Putamen (tissue), 1 donor: ENCODE measurements at regions not wholly inside any gene's neighbourhood (a gene's known extent, or its start where the extent isn't known, plus 50 kb on each side); places are given as distances from the start of the nearest gene placed in this dataset.
"Not testable (repeated sequence)": the region's sequence is repeated elsewhere in the genome, so short reads cannot be mapped to it uniquely, and the experiment has no call there.

ENCODE experiments used
- DNase-seq: peaks from one replicate; pipeline ENCODE4 v3.0.0-alpha.2; 2016; ENCODE audit warnings: low spot score

DNA sequence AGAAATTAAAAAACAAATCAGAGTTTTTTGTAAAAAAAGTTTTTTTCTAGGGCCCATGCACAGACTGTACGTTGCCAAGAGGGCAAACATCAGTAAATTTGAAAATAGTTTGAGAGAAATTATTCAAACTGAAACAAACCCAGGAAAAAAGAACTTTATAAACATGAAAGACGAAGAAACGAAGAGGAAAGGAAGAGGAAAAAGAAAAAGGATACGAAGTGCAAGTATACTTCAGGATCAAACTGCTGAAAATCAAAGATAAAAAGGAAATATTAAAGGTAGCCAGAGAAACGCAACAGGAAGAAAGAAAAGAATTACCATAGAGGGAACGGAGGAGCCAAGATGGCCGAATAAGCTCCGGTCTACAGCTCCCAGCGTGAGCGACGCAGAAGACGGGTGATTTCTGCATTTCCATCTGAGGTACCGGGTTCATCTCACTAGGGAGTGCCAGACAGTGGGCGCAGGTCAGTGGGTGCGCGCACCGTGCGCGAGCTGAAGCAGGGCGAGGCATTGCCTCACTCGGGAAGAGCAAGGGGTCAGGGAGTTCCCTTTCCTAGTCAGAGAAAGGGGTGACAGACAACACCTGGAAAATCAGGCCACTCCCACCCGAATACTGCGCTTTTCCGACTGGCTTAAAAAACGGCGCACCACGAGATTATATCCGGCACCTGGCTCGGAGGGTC, 94.4 kb upstream of the GAS1 start:
- DNase-seq, result not testable (repeated sequence)

- not testable (repeated sequence) for DNase-seq
Observed at GRCh38 chr9:87049929-87050608, 102.8 kb upstream of the GAS1 start.

- DNase-seq, result no peak
Observed at GRCh38 chr9:87054999-87055686, 107.8 kb upstream of the GAS1 start.

- no peak for DNase-seq
Observed at GRCh38 chr9:87059772-87060171, 112.5 kb upstream of the GAS1 start.

GRCh38 chr9:87062746-87063145, 115.4 kb upstream of the GAS1 start:
- no peak for DNase-seq

- DNase-seq, result no peak
Observed at GRCh38 chr9:87063246-87063645, 115.9 kb upstream of the GAS1 start.

DNA sequence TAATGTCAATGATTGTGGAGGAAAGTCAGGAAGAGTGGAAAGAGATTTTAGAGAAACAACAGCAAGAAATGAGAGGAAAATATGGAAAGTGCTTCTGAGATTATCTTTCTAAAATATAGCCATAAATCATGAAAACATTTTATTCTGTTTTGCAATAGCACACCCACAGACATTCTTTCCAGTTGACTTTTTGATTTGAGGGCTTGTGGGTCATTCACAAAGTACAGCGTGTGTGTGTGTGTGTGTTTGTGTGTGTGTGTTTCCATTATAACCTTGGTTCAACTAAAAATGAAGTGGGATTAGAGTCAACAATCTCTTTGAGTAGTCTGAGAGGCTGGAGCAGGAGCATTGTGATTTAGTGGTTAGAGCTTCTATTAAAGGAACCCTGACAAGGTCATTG, 116.6 kb upstream of the GAS1 start:
- DNase-seq, result no peak

DNA sequence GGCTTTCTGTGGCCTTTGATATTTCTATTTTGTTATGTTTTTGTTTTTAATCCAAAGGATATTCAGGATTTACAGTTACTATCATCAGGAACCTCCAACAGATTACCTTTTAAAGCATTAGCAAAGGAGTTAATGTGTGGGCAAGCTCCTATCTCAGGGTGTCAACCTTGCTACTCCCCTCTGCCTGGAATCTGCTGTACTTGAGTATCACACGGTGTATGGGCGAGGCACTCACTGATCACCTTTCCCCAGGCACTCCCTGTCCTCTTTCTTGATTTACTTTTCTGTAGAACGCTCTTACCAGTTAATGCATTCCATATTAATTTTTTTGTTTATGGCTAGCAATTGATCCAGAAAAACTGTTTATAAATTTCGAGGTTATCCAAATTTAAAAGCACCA, 117.0 kb upstream of the GAS1 start:
- DNase-seq, result no peak

- no peak for DNase-seq
Observed at GRCh38 chr9:87065981-87066380, 118.7 kb upstream of the GAS1 start.

DNA sequence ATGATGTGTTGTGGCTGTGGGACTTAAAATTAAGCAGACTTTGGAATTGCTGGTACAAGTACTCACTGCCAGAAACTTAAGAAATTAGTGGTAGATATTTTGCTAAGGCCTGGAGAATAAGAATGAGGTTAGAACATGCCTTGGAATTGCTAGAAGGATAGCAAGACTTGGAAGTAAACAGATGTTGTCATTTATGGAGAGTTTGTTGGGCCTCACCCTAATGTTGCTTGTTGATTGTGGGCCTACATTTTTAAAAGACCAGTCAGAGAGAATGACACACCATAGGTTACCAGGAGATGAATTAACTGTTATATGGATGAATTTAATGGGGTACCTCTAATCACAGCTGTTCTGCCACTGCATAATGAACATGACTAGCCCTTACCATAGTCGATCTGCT, 120.1 kb upstream of the GAS1 start:
- DNase-seq, result no peak

DNA sequence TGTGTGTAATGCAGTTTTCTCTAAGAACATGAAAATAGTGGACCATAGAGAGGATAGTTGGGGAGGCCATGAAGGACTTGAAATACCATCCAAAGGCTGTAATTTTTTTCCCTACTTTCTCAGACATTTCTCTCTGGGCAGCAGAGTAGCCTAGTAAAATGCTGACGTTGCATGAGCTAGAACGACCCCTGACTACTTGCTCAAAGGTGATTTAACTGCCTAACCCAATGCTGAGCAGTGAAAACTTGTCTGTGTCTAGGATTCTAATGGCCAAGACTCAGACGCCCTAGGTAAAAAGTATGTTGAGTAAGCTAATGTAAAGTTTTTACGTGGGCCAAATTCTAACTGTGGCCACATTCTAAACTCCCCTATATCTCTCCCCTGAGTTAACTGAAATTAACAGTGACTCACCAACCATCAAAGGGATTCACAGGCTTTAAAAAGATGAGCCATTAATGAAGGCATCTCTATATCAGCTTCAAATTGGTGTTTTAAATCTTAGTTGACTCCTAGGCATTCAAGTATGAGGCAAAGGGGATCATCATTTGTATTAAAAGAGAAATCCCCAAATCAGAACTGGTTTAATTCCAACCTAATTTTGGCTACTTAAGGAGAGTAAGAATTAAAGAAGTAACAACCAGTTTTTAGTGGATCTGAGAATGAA, 121.0 kb upstream of the GAS1 start:
- no peak for DNase-seq

DNA sequence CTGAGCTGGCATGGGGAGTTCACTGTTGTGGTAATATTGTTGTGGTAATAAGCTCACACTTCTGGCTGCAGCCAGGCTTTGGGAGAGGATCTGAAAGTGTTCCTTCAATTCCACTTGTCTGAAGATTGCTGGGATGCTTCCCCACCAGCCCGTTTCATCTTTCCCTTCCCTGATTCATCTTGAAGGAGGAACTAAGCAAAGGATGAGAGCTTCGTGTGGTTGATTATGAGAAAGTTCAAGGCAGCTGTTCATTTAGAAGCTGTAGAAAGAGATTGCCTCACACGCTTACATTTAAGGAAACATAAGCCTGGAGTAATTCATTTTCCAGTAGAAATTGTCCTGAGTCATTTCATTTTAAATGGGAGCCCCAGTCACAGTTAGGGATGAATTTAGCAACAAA, 122.4 kb upstream of the GAS1 start:
- no peak for DNase-seq

- no peak for DNase-seq
Observed at GRCh38 chr9:87070336-87070735, 123.0 kb upstream of the GAS1 start.

DNA sequence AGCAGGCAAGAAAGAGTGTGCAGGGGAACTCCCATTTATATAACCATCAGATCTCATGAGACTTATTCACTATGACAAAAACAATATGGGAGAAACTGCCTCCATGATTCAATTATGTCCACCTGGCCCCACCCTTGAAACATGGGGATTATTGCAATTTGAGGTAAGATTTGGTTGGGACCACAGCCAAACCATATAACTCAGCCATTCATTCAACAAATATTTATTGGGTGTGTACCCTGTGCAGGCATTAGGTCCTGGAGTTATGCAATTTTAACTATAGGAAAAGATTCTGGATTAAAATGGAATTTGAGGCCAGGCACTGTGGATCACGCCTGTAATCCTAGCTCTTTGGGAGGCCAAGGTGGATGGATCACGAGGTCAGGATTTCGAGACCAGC, 124.2 kb upstream of the GAS1 start:
- DNase-seq, result no peak

- no peak for DNase-seq
Observed at GRCh38 chr9:87073692-87074091, 126.4 kb upstream of the GAS1 start.

- DNase-seq, result no peak
Observed at GRCh38 chr9:87075537-87075936, 128.2 kb upstream of the GAS1 start.

DNA sequence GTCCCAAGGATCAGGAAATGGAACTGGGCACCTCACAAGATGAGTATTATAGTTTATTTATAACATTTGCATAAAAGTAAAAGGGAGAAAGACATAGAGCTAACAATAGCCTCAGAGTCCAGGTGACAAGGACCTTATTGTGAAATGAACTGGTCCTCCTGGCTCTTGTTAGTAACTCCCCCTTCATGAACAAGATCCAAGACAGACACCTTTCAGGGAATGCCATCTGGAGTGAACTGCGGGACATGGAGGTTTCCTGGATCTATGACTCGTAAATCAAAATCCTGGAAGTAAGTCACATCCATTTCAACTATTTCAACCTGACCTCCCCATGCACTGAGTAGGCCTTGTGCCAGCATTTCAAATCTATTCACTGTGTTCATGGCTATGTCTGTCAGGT, 129.5 kb upstream of the GAS1 start:
- DNase-seq, result no peak

DNA sequence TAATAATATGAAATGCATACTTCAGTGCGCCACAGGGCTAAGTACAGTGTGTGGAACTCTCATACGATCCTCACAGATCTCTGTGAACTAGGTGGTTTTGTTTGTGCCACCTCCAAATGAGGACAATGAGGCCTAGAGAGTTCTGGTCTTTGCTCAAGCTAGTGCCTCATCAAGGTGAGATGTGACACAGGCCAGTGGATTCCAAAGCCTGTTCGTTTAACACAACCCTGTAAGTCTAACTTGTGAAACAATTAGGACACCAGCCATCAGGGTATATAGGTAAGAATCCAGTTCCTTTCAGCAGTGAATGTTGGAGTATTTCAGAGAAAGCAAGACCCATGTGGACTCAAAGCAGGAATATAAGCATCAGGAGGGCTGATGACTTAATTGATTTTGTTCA, 130.7 kb upstream of the GAS1 start:
- DNase-seq, result no peak

GRCh38 chr9:87080512-87081264, 133.4 kb upstream of the GAS1 start:
- no peak for DNase-seq

- no peak for DNase-seq
Observed at GRCh38 chr9:87081503-87081902, 134.2 kb upstream of the GAS1 start.

DNA sequence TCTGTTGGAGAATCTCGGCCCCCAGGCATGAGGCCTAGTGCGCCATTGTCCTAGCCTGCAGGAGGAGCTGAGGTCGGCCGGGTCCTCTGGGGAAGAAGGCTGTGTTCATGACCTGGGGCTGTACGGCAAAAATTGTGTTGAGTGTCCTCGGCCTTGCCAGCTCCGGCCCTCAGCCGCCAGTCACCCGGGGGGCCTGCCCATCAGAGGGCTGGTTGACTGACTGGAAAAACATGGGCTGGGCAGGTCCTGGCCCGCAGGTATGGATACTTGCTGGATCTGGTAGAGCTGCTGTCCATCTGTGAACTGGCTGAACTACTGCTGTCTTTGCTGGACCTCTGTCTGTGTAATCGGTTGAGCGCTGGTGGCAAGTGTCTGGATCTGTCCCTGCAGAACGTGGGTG, 136.7 kb upstream of the GAS1 start:
- DNase-seq, result no peak

DNA sequence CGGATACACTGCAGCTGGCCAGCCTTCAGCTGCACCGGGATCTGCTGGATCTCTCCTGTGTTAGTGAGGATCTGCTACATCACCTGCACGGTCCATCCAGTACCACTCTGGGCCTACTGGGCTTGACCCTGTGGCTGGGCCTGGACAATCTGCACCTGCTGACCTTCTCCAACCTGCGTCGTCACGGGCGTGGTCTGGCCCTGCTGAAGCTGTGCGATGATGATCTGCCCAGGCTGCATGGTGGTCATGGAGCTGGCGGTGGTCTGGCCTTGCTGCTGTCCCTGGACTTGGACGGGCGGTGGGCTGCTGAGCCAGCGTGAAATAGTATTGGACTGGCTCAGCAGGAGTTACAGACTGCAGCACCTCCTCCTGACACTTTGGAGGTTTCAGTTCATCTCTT, 137.1 kb upstream of the GAS1 start:
- DNase-seq, result no peak
